Activated T-cell treated with anti-CD3 and anti-CD28 coated beads, Interleukin-2, amount 50 U/mL, for 48 hours (primary cell): ENCODE measurements at regions not wholly inside any gene's neighbourhood (a gene's known extent, or its start where the extent isn't known, plus 50 kb on each side); places are given as distances from the start of the nearest gene placed in this dataset.

Experiments used
- DNase-seq, 2 experiments: peaks; one replicate each; pipeline ENCODE4 v3.0.0-alpha.2; 2020

DNA sequence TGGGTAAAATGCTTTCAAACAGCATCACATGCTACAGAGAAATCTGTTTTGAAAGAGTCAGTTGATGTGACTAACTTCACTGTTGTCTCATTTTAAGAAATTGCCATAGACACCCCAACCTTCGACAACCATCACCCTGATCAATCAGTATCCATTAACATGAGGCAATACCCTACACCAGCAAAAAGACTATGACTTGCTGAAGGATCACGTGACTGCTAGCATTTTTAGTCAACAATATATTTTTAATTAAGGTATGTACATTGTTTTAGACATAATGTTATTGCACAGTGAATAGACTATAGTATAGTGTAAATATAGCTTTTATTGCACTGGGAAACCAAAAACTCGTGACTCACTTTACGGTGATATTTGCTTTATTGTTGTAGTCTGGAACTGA lies 200.0 kb upstream of the ARHGAP24 start:
- no peak for DNase-seq

DNA sequence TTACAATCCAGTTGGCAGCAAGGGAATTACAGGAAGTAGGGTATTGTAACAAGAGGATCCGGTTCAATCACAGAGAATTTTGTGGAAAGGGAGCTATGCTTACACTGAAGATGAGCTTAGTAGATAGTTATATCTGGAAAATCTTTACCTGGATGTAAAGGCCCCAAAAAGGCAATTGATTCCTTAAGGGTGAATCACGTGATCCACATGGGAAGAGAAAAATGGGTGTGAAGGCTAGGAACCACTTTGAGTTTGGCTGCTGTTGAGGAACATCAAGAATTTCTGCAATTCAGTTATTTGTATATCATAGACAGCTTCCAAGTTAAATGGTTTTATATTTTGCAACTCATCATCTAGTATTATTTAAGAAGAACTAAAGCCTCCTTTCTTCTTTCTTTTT lies 194.0 kb upstream of the ARHGAP24 start:
- no peak for DNase-seq

DNA sequence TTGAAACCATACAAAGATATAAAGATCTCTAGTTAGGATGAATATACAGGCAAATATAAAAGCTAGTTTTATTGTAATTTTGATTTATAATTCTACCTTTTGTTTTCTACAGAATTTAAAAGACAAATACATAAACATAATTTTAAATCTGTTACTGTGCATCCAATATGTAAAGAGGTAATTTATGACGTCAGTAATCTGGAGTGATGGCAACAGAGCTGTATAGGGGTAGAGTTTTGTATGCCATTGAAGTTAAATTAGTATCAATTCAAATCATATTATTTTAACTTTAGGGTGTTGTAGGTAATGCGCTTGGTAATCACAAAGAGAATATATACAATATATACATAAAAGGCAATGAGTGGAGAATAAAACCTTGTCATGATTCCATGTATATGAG lies 183.7 kb upstream of the ARHGAP24 start:
- DNase-seq = no peak

DNA sequence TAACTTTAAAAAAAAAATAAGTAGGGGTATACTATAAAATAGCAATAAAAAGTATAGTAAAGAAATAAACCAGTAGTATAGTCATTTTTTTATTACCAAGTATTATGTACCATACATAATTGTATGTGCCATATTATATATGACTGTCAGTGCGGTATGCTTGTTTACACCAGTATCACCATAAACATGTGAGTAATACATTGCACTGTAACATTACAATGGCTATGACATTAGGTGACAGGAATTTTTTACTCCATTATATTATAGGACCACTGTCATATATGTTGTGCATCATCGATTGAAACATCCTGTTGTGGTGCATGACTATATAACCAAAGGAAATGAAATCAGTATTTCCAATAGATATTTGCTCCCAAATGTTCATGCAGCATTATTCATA lies 176.9 kb upstream of the ARHGAP24 start:
- DNase-seq = no peak

DNA sequence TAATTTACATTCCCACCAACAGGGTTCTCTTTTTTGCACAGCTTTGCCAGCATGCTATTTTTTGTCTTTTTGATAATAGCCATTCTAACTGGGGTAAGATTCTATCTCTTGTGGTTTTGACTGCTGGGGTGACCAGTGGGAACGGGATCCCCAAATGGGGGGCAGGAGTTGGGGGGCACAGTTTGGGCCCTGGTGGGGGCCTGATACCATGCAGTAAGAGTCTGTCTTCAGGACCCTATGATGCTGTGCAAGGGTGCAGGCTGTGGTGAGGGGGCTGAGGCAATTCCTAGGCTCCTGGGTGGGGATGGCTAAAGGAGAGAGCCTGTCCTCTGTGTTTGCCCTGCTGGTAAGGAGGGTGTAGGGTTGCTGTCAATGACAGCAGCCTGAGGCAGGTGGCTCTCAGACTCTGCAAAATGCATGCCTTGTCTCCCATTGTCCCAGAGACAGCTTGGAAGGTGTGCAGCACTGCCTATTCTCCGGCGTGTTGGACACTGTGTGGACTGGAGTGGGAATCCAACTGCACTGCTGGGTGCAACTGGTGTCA lies 172.7 kb upstream of the ARHGAP24 start:
- DNase-seq = no peak

DNA sequence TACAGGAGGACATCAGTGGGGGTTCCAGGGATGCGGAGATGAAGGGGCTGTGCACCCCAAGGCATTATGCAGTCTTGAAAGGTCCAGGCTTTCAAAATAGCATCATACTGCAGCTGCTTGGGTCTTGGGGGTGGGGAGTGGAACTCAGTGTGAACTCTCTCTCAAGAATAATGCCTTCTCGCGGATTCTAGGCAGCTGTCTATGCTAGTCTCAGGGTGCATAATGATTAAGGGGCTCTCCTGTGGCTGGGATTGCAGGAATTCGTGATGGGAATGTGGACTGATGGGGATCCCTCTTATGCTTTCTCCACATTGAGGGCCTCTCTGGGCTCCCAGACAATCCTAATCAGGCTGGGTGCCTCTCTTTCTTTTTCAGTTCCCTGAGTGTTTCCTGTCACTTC lies 172.2 kb upstream of the ARHGAP24 start:
- DNase-seq = no peak

DNA sequence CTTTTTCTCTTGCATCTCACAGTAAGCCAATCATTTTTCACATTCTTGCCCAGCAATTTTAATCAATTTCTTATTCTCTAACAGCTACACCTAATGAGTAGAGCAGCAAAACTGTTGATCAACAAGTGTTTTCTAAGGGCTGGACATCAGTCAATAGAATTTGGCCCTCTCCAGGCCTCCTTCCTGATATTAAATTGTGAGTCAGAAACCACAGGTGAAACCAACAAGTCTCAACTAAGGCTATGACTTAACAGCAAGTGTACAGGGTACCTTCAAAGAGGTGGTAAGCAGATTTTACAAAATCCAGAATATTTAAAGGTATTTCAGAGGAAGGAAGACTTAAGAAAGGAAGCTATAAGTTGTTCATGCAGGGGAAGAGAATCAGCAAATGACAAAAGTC lies 156.5 kb upstream of the ARHGAP24 start:
- no peak for DNase-seq

DNA sequence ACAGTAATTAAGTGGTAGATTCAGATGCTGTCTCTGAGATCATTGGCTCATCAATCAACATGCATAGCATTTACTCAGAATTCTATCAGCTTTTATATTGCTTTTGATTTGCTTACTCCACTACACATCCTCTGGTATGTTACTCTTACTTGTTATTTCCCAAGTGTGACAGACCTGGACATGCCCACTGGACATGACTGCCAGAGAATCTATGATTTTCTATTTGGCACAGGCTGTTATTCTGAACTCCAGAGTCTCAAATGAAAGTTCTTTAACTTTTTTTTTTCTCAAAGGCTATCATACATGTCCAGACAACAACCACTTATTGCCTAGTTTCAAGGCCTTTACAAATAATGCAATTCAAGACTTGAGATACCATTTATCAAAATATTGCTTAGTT lies 116.1 kb upstream of the ARHGAP24 start:
- DNase-seq = no peak

DNA sequence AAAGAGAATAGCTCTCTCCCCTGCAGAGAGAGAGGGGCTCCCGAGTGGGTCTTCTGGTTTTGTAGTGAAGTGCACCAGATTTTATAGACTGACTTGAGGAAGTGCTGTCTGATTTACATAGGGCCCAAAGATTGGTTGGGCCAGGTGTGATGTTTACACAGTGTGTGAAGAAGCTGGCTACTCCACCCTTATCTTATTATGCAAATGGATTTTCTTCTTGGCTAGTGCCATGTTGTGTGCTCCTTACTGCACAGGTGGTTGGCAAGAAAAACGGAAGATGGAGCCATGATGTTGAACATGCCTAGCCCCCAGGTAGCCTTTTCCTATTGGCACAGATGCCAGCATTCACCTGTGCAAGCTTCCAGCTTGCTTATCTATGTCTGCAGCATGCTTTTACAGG lies 112.4 kb upstream of the ARHGAP24 start:
- no peak for DNase-seq

DNA sequence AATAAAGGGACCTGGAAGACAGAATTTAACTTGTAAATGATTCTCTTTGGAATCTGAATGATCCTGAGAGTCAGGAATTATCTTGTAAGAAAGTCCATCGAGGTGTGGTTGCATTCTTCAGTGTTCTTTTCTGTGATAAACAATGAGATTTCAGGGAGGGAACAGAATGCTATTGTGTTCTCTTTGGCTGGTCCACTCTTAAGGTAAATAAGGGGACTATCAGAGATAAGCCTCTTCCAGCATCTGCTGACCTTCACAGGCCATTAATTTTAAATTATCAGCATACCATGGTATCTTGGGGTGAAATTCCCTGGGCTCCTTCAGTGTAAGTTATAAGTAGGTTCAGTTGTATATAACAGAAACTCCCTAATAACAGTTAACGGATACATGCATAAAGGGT lies 107.1 kb upstream of the ARHGAP24 start:
- no peak for DNase-seq

DNA sequence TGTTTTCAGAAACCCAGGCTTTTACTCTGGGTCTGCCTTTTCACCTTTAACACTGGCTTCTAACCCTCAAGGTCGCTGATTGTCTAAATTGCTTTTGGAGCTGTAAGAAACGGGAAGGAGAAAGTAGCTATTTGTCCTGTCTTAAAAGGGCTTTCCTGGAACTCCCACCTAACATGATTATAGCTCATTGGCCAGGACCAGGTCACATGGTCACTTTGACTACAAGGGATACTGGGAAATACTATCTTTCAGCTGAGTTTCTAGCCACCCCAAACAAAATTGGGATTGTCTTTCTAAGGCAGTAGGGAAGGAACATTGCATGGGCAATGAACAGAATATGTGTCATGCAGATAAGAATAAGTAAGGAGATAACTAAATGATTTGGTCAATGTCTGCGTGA lies 106.7 kb upstream of the ARHGAP24 start:
- DNase-seq = no peak

DNA sequence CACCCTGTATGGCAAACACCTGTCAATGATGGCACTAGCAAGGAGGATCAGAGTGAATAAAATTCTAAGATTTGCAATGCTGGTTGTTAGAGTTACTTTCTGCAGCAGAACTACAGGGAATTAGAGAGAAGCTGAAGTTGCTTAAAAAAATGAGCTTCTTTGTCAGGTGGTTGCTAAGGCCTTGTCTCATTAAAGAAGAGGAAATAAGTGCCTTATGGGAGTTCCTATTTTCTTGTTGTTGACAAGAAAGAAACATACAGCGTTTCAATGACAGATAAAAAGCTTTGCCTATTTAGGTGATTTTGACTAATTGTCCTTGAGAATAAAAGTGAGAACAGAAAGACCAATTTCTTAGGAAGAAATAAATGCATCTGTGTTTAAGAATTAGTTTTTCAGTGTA lies 106.0 kb upstream of the ARHGAP24 start:
- DNase-seq = no peak

DNA sequence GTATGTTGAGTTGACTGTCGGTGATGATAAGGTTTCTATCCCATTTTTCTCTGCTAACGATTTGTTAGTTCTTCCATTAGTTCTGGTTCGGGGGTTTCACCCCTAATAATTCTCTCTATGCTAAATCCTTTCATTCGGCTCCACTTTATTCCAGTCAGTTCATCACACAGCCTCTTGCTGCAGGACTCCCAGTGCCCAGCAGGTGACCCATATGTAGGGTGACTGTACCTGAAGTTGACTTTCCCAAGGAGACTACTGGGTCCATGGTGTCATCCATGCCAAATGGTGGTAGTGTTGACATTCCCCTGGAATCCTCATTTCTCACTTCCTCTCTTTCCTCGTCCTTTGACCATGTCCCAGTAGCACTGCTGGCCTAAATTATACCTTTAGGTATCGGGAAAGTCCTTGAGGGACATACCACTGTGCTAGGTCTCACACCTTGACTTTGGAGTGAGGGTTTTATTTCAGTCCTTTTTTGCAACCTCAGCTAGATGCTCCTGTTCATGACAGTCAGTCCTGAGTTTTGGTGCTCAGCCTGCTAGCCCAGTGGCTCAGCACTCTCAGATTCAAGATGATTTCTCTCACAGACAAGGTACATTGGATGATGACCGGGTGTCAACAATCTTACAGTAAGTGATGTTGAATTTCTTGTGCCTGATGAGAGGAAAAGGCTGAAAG lies 105.1 kb upstream of the ARHGAP24 start:
- DNase-seq = no peak

DNA sequence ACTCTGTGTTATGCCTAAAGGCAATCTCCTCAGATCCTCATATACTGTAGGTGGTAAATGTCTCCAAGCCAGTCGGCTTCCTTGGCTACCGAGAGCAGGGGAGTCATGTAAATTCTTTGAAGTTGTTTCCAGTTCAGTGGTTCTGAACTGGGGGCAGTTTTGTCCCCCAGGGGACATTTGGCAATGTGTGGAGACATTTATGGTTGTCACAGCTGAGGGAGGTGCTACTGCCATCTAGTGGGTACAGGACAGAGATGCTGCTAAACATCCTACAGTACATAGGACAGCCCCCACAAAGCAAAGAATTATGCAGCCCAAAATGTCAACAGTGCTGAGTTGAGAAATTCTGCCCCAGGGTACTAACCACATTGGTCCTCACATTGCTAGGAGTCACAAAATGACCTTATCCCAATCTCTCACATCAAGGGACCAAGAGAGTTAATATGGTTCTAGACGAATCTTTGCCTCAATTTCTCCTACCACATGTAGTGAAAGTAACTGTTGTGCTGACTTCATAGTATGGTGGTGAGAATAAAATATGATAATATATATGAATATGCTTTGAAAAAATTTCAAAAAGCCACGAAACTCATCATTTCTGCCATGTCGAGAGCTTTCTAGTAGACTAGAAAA lies 104.4 kb upstream of the ARHGAP24 start:
- peak; percentile 17 to 19 for DNase-seq

DNA sequence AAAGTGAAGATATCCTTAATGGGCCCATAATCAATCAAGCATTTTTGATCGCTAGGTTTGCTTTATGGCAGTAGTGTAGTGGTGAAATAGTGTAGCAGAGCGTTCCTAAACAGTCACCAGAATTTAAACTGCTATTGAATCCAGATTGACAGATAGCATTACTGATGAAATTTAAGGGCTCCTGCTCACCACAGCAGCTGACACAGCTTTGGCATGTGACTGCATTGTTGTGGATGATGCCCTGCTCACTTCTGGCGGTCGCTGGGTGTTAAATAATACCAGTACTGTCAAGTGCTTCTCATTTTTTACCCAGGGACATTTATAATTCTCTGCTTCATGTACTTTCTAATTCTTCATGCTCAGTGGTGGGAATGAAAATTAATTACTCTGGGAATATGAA lies 102.0 kb upstream of the ARHGAP24 start:
- DNase-seq = no peak

DNA sequence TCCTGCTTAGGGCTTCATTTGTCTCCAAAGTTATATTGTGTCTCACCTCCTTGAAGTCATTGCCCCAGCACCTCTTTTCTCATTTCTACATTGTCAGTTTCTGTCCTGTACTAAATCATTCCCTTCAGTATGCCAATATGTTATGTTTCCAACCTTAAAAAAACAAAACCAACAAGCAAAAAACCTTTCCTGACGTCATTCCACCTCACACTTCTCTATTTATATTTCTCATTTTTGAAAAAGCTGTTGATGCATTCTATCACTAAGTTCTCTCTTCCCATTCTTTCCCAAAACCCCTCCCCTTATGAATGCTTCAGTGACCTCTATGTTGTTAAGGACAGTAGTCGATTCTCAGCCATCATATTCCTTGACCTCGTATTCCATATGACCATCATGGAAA lies 98.7 kb upstream of the ARHGAP24 start:
- no peak for DNase-seq

DNA sequence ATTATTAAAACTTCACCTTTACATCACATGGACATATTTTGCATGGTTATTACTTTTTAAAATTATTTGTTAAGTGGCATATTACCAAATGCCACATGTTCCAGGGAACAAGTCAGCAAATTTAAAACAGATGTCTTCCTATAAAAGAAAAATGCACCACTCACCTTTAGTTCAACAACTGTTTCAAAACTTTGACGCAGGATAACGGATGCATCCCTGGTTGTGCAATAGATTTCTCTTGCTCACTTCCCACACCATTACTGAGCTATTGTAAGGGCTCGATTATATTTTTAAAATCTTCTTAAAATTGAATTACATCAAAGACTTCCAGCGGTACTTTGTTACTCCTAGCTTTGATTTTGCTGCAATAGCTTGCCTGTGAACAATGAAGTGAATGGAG lies 93.0 kb upstream of the ARHGAP24 start:
- no peak for DNase-seq

DNA sequence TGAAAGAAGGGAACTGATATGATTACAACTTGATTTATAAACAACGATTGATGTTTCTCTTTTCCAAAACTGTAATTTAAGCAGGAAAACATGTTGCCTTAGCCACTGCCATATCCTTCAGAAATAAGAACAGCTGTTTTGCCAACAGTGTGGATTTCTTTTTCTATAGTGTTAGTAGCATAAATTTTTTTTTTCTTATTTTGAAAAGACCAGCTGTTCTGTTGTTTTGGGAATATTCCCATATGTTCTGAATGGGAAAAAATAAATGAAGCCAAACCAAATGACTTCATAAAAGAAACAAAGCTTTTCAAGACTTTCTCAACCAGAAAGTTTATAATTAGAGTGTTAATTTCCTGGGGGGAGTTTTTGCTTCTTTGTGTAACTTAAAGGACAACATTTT lies 83.9 kb upstream of the ARHGAP24 start:
- no peak for DNase-seq

DNA sequence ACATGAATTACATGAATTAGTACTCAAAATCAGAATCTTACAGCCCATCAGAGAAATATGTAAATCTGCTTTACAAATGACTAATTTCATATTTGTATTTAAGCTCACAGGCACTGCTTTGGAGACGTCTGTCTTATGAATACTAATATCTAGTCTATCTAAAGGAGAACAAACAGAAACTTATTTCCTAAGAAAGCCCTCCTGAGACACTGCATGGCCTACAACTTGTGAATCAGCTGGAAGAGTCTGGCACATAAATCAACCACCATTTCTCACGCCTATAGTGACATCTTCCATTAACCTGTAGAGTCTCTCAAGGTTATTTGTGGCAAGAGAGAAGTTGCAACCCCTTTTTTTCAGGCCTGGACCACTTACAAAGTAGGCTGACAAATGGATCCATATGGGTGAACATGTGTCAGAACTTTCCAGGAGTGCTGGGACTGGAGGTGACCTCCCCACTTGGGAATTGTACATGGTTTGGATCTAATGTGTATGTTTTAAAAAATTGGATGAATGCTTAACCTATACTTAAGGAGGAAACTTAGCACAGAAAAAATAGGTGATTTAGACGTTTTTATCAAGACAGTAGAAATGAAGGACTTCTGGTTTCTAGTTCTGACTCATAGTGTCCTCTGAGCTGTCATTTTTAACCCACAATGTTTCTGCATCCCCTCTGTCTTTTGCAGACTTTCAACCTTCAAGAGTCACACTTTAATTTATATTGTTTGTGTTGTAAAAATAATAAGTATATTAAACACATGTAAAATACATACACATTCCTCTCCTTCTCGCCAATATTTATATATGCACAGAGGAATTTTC lies 83.2 kb upstream of the ARHGAP24 start:
- no peak for DNase-seq

DNA sequence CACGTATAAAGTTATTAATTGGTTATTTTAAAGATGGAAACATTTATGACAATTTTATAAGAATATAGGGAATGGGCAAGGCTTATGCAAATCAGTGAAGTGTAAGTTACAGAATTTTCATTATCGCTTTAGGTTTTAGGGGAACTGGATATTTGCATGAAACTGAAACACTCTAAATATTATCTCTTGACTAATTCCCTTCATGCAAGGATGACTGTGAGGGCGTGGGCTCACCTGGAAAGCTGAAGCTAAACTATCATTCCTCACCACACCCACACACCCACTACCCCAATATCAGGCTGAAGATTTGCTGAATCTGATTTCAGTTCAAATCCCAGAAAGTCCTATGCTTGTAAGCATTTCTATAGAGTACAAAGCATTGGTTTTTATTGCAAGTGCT lies 81.7 kb upstream of the ARHGAP24 start:
- DNase-seq = no peak

DNA sequence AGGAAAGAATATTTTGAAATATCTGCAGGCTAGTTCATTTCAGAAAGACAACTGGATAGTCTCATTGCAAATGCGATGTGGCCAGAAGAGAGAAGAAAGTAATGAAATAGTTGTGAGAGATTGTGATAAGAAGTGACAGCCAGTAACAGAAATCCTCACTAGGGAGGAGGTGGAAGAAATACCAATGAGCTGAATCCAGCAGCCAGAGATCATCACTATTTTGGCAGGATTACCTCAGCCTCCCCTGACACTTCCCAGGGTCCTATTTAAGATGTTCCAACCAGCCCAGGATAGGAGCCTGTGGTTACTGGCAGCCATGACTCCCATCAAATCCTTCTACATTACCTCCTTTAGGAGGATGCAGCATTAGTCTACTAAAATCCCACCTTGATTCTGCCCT lies 76.7 kb upstream of the ARHGAP24 start:
- DNase-seq = no peak

DNA sequence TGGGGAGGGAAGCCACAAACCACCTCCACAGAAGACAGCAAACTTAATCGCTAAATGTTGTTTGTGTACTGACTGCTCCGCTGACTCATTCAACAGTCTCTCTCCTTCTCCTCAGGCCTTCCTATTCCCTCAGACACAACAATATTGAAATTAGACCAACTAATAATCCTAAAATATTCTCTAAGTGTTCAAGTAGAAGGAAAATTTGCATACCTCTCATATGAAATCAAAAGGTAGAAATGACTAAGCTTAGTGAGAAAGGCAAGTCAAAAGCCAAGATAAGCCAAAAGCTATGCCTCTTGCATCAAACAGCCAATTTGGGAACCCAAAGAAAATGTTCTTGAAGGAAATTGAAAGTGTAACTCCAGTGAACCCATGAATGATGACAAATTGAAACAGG lies 75.7 kb upstream of the ARHGAP24 start:
- no peak for DNase-seq

DNA sequence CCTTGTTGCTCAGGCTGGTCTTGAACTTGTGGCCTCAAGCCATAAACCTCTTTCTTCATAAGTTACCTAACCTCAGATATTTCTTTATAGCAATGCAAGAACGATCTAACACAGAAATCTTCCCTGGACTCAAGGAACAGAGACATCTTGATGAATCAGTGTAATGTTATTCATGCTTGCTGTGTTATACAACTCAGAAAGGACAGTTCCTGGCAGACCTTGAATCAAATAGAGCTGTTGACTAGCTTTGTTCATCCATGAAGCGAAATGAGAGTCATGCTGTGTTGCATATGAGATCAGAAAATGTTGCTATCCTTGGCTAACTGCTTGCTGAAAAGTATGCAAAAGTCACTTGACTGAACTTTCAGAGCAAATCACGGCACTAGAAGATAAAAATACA lies 72.6 kb upstream of the ARHGAP24 start:
- no peak for DNase-seq

DNA sequence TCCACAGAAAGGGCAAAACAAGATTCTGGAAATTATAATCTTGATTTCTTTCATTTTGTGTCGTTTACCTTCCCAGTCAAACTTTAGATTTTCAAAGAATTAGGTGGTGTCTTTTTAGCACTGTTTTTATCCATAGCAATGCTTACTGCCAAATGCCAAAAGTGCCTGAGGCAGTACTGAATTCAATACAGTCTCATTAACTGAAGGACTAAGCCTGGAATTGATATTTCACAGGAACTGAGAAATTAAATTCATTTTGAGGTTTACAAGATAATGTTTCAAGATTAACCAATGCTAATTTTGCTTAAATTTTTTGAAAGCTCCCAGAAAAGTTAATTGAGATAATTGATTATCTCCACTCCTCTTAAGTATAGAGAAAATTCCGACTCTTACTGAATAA lies 68.8 kb upstream of the ARHGAP24 start:
- no peak for DNase-seq
